A172 (cell line): ENCODE measurements at regions not wholly inside any gene's neighbourhood (a gene's known extent, or its start where the extent isn't known, plus 50 kb on each side); places are given as distances from the start of the nearest gene placed in this dataset.
"Not testable (repeated sequence)": the region's sequence is repeated elsewhere in the genome, so short reads cannot be mapped to it uniquely, and the experiment has no call there.

Experiments used
- DNase-seq: peaks from one replicate; pipeline ENCODE4 v3.0.0-alpha.2; 2015; ENCODE audit warnings: low spot score

DNA sequence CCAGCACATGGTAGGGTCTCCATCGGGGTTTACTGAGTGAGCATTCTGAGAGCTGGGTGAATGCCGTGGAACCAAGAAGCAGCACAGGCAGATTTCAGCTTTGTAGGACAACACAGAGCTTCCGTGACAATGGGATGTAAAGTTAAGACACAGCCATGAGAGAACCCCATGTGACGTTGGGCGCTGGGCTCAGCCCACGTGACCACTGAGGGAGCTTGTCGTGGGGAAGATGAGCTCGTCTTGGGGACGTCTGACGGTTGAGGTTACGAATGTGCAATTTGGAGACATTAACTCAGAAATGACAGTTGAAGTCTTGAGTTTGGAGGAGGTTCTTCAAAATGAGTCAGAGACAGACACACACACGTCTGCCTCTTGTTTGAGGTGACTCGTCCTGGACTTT lies 51.5 kb upstream of the MUC20 start:
- DNase-seq: not testable (repeated sequence)

DNA sequence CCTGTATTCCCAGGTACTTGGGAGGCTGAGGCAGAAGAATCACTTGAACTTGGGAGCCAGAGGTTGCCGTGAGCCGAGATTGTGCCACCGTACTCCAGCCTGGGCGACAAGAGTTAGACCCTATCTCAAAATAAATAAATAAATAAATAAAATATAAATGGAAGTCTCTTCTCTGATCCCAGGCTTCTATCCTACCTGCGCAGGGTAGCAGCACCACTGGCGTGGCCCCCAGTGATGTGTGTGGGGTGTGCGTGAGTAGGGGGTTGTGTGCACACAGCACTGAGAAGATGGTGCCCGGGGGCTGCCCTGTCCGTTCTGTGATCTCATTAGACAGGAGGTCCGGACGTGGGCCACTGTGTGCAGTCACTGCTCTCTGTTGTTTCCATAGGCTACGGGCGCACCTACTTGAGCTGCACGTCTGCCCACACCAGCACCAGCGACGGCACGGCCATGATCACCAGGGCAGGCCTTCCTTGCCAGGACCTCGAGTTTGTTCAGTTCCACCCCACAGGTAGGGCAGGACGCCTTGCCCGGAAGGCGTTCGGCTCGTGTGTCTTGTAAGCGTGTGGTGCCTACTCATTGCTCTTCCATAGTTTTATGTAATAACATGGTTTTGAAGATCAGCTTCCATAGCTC lies 52.5 kb upstream of the MUC20 start:
- DNase-seq: not testable (repeated sequence)

DNA sequence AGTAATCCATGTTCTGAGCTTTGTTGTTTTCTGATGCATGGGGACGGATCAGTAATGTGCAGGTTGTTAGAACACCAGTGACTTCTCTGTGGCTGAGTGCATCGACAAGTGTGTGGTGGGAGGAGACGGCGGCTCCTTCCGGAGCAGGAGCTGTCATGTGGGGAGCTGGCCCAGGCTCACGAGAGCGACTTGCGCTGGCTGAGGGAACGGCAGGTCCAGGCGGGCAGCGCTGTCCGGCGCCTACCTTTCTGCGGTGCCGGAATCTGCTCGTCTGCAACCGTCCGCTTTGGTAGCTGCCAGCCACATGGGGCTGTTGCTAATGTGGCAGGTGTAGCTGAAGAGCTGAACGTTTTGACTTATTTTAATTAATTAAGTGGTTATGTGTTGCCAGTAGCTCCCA lies 55.5 kb upstream of the MUC20 start:
- not testable (repeated sequence) for DNase-seq

DNA sequence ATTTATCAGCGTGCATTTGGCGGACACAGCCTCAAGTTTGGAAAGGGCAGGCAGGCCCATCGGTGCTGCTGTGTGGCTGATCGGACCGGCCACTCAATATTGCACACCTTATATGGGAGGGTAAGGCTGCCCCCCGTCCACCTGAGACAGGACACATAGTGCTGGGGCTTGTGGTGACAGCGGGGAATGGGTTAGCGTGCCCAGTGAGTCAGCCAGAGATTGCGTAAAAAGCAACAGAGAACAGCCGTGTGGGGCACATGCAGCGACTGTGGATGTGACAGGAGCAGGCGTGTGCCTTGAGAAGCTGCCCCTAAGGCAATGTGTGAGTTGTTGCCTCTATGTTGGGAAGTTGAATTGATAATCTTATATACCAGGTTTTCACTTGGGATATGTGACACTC lies 56.6 kb upstream of the MUC20 start:
- DNase-seq: not testable (repeated sequence)

DNA sequence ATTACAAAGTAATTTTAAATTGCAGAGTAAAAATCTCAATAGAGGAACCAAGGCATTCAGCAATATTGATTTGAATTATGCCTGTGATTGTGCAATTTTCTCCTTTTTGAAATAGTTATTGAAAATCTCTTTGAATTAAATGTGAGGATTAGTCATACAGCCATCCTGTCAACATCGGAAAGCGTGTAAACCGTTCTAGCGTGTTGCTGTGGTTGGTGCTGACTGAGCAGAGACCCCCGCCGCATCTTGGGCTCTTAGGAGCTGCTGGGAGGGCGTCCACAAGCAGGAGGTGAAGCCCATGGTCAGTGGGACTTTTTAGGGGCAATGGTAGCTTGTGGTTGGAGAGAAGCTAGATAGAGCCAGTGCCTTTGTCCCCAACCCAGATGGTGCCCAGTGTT lies 61.6 kb upstream of the MUC20 start:
- not testable (repeated sequence) for DNase-seq

DNA sequence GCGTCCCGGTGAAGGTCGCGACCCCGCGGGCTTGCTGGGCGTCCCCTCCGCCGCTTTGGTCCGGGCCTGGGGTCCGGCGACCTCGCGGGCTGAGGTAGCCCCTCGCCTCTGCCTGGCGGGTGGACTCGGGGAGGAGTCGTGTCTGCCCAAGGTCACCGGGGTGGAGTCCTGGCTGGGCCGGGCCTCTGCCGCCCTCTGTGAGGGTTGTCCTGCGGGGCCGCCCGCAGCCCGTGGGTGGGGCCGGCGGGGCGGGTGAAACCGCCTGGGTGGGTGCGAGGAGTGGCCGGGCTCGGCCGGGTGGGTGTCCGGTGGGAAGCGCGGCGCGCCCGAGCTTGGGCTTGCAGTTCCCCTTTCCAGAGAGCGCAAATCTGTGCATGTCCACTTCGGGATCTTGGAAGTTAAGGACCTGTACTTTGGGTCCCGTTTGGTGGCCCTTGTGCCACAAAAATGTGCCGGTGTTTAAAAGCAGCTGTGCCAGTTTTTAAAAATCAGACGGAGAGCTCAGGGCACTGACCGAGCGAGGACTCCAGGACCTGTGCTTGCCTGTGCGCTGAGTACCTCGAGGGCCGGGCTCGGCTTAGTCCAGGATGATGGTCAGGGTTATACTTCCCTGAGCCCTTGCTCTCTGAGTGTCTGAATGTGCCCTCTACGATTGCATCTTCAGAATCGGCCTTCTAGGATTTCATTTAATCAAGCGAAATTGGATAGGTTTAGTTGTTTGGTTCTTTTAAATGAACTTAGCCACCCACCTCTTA lies 62.2 kb upstream of the MUC20 start:
- not testable (repeated sequence) for DNase-seq

DNA sequence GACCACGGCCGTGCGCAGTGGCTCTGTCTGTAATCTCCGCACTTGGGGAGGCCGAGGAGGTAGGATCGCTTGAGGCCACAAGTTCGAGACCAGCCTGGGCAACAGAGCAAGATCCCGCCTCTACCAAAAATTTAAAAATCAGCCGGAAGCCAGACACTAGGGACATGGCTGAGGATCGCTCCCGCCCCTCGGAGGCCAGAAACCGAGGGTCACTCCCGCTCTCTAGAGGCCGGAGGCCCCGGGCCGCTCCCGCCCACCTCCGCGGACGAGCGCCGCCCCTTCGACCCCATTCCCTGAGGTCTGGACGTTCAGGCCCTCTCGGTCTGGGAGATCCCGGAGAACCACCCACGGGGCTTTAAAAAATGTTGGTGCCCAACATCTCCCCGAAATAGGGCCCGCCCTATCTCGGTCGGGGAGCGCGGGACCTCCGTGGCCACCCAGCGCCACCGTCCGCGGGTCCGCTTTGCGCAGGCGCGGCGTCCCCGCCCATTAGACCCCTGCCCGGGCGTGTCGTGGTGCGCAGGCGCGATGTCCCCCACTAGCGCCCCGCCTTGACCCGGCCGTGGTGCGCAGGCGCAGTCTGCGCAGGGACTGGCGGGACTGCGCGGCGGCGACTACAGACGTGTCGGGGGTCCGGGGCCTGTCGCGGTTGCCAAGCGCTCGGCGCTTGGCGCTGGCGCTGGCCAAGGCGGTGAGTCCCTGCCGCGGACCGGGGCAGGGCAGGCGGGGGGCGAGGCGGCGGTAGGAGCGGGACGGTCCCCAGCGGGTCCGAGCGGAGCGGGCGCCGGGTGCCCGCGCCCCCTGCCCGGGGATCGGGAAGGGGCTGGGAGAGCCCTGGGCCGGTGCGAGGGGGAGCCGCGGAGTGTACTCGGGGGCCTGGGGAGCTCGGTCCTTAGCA lies 63.1 kb upstream of the MUC20 start:
- DNase-seq: peak; percentile 63

DNA sequence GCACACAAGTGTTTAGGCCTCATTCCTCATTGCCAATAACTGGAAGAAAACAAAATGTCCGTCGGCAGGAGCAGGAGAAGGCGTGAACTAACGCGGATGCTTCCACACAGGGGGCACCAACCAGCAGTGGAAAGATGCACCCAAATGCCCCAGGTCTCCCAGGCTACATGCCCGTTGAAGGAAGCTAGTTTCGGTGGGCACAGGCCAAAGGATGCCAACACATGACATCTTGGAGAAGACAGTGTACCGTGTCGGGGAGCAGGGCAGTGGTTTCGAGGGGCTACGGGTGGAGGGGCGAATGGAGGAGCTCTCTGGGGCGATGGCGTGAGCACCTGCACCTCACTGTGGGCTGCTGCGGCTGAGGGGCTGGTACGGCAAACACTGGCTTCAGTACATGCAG lies 64.7 kb upstream of the MUC20 start:
- DNase-seq: not testable (repeated sequence)

DNA sequence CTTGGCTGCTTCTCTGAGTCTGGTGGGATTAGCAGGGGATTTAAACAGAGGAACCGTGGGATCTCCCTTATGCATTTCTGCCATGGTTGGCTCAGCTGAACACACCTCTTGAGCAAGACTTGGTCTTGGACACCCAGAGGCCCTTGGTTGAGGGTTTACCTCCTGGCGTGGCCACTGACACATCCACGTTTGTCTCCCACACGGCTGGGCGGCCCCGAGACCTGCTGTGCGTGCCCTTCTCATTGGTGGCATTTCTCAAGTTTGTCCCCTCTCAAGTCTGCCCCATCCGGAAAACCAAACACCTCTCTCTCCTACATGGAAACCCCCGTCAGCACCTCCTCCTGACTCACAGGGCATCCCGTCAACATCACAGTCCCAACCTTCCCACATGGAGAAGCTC lies 66.0 kb upstream of the MUC20 start:
- not testable (repeated sequence) for DNase-seq

DNA sequence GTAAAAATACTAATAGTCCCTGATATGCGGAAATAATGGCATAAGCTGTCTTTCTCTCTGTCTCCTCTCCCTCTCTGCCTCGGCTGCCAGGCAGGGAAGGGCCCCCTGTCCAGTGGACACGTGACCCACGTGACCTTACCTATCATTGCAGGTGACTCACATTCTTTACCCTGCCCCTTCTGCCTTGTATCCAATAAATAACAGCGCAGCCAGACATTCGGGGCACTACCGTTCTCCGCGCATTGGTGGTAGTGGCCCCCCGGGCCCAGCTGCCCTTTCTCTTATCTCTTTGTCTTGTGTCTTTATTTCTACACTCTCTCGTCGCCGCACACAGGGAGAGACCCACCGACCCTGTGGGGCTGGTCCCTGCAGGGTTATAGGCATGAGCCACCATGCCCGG lies 66.6 kb upstream of the MUC20 start:
- DNase-seq: not testable (repeated sequence)

DNA sequence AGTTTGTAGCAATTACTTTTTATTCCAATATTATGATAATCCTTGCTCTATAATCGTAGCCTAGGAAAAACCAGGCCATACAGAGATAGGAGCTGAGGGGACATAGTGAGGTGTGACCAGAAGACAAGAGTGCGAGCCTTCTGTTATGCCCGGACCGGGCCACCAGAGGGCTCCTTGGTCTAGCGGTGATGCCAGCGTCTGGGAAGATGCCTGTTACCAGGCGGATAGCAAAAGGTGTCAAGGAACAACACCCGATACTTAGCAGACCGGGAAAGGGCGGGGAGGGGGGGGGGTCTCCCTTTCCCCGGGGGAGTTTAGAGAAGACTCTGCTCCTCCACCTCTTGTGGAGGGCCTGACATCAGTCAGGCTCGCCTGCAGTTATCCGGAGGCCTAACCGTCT lies 67.1 kb upstream of the MUC20 start:
- DNase-seq: peak; percentile 11

DNA sequence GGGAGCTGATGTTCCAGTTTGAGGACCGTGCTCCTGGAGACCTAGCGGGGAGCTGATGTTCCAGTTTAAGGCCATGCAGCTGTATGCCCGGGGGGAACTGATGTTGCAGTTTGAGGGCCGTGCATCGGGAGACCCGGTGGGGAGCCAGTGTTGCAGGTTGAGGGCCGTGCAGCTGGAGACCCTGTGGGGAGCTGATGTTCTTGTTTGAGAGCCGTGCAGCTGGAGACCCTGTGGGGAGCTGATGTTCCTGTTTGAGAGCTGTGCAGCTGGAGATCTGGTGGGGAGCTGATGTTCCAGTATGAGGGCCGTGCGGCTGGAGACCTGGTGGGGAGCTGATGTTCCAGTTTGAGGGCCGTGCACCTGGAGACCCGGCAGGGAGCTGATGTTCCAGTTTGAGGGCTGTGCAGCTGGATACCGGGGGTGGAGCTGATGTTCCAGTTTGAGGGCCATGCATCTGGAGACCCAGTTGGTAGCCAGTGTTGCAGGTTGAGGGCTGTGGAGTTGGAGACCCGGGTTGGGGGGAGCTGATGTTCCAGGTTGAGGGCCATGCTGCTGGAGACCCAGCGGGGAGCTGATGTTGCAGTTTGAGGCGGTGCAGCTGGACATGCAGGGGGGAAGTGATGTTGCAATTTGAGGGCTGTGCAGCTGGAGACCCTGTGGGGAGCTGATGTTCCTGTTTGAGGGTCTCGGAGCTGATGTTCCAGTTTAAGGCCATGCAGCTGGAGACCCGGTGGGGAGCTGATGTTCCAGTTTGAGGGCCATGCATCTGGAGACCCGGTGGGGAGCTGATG lies 64.4 kb upstream of the APOD start:
- not testable (repeated sequence) for DNase-seq

DNA sequence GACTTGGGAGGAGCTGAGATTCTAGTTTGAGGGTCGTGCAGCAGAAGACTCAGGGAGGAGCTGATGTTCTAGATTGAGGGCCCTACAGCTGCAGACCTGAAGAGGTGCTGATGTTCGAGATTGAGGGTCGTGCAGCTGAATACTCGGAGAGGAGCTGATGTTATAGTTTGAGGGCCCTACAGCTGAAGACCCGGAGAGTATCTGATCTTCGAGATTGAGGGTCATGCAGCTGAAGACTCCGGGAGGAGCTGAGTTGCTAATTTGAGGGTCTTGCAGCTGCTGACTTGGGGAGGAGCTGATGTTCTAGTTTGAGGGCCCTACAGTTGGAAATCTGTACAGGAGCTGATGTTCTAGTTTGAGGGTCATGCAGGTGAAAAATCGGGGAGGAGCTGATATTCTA lies 62.1 kb upstream of the APOD start:
- not testable (repeated sequence) for DNase-seq

DNA sequence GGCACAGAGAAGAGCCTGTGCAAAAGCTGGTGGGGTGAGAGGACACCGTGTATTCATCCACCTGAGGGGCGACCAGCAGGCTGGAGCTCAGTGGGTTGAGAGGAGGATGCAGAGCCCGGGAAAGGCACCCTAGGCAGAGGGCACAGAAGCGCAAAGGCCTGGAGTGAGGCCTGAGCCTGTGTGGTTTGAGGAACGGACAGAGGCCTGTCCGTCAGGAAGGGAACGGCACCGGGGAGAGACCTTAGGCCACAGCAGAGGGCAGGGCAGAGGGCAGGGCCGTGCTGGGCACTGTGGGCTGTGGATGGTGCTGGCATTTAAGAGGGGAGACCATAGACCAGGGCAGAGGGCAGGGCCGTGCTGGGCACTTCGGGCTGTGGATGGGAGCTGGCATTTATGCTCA lies 59.5 kb upstream of the APOD start:
- not testable (repeated sequence) for DNase-seq

DNA sequence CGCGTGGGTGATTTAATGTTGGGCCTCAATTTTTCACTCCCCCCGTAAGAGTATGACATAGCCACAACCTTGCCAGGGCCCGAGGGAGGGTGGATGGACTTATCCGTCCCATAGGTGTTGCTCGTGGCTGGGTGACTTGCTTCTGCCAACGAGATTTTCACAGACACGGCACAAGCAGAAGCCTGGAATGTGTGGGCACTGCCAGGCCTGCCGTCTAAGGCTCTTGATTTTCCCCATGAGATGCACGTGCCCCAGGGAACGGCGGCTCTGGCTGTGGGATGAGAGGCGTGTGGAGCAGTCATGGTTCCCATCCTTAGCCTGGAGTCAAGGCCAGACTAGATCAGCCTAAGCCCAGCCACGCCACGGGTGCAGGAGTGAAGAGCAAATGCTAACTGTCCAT lies 58.6 kb upstream of the APOD start:
- not testable (repeated sequence) for DNase-seq

DNA sequence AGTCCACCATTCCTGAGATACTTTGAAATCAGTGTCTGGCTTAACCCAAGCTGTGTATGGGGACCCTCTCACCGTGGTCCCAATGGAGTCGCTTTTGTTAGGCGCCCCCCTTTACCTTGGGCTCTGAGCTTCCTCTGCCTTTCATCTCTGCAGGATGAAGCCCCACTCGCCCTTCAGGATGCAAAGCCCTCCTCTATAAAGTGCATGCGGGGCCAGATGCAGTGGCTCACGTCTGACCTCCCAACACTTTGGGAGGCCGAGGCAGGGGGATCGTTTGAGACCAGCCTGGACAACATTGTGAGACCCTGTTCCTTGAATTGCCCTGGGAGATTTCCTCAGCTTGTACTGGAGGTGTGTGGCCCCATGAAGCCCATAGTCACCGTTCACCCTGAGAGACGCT lies 54.7 kb upstream of the APOD start:
- not testable (repeated sequence) for DNase-seq

DNA sequence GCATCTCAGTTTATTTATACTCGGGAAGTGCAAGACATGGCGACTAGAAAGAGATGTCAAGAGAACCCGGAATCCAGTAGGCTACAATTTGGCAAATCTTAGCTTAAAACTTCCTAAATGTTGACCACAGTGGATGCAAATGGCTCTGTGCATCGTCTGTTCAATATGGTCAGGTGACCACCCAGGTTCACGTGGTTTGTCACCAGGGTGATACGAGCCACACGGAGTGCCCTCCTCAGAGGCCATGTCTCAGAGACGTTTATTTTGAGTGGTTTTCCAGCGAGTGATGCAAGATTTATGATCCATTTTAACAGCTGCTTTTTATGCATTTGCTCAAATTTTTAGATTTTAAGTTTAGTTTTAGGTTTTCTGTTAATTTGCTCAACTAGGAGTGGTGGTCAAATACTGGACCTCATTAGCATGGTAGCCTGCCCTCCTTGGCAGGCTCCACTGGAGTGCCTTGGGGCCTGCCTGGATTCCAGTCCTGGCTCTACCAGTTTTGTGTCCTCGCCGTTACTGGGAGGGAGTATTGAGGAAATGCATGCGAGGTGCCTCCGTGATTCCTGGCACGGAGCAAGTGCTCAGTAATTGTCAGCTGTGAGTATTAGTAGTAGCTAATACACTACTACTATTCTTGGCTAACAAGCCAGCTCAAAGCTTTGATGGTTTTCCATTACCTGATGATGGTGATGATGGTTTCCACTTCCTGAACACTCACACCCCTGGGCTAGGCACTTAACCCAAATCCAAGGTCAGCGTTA lies 53.9 kb upstream of the APOD start:
- not testable (repeated sequence) for DNase-seq

DNA sequence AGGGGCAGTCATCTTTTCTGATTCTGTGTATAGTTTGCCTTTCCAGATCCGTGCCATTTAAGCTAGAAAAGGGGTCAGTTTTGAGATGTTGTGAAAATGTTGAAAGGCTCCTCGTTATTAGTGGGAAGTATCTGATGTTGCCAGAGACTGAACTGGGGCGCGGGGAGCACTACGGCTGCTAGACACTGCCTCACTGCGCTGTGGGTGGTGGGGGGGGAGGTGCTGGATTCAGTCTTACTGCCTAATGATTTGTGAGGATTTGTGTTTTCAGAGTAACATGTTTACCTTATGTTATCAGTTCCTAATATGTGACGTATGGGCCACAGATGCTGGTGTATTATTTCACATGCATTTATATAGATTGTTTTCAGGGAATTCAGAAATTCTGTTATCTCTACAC lies 53.3 kb upstream of the APOD start:
- DNase-seq: not testable (repeated sequence)

DNA sequence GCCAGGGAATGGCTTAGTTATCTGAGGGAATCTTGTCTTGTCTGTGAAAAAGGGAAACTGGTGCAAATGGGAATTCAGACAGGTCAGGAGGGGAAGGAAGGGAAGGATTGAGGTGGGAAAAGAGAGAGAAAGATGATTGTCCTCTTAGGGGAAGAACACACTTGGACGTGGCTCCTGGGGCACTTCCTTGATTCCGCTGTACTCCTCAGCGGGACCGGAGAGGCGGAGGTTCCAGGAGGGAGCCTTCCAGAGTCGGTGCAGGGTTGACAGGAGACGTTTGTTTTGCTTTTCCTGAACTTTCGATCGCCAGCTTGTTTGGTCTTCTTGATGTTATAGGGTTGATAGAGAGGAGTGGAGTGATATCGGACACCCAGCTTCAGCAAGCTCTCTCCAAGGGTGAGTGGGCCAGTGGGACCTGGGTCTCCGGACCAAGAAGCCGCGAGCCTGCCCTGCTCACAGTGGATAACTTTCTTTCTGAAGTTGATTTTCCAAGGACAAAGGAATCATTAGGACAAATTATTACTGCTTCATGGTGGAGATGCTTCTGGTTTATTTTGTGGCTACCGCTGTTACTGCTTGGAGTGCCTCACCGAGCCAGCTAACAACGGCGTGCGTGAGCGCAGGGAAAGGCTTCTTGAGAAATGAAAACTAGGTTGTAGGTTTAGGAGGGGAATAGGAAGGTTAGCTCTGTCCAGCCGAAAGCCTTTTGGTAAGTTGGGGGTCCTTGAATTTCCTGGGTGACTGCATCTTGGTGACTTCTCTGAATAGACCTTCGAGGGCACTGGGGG lies 52.4 kb upstream of the APOD start:
- not testable (repeated sequence) for DNase-seq

DNA sequence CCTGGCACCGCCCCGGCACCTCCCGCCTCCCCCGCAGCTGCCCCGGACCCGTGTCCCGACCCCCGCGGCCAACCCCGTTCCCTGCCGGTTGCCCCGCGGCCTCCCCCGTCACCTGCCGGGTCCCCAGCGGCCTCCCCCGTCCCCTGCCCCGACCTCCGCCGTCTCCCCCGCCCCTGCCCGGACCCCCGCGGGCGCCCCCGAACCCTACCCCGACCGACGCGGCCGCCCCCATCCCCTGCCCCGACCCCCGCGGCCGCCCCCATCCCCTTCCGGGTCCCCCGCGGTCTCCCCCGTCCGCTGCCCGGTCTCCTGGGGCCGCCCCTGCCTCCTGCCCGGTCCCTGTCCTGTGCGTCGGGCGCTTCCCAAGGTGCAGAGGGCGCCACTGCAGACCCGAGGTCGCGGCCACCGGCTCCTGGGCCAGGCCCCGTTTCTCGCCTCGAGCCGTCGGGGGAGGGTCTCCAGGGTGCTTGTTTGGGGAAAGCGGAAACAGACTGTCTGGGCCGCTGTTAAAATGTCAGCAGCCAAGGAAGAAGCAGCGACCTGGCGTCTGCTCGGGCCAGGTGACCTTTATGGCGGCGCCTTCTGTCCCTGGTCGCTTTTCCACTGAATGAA lies 51.6 kb upstream of the APOD start:
- not testable (repeated sequence) for DNase-seq
